DND-41 (cell line): ENCODE measurements at regions not wholly inside any gene's neighbourhood (a gene's known extent, or its start where the extent isn't known, plus 50 kb on each side); places are given as distances from the start of the nearest gene placed in this dataset.

Experiments
- ATAC-seq: fragments of 200-7000 bp; cut with Tn5 transposase; 3 replicates; pipeline ENCODE4 v1.9.1; 2021; ENCODE audit warnings: low read depth; ENCODE audit not compliant: insufficient read depth
- DNase-seq: peaks from one replicate; pipeline ENCODE4 v3.0.0-alpha.2; 2020
- H2AFZ ChIP-seq: 2 replicates; pipeline ENCODE4 v1.6.0; 2012; ENCODE audit warnings: low read depth, low read length
- H3K27ac ChIP-seq: 2 replicates; pipeline ENCODE4 v1.5.1; 2012; ENCODE audit warnings: low read length, inconsistent platforms
- H3K27me3 ChIP-seq: fragments of 200-600 bp; sonication (generic); 2 replicates; pipeline ENCODE4 v1.6.0; 2012; ENCODE audit warnings: low read length, mild to moderate bottlenecking, inconsistent platforms; ENCODE audit not compliant: insufficient read depth, poor library complexity
- H3K36me3 ChIP-seq: 2 replicates; pipeline ENCODE4 v1.5.1; 2012; ENCODE audit warnings: low read length, inconsistent platforms; ENCODE audit not compliant: insufficient read depth
- H3K4me1 ChIP-seq: 2 replicates; pipeline ENCODE4 v1.5.1; 2012; ENCODE audit warnings: mild to moderate bottlenecking, low read length; ENCODE audit not compliant: insufficient read depth
- H3K4me2 ChIP-seq: 2 replicates; pipeline ENCODE4 v1.6.0; 2012; ENCODE audit warnings: mild to moderate bottlenecking, moderate library complexity, low read length, inconsistent platforms; ENCODE audit not compliant: insufficient read depth
- H3K4me3 ChIP-seq, 2 experiments: fragments of 200-600 bp in 1 of 2; shearing (Covaris generic) in 1 of 2; 2 replicates each; pipeline ENCODE4 v1.5.1; 2012 to 2016; ENCODE audit warnings: inconsistent platforms in 2 of 2, low read length in 2 of 2, mild to moderate bottlenecking in 2 of 2, low read depth in 1 of 2, moderate library complexity in 1 of 2
- H3K79me2 ChIP-seq: 2 replicates; pipeline ENCODE4 v1.6.0; 2012; ENCODE audit warnings: low read length, inconsistent platforms; ENCODE audit not compliant: insufficient read depth
- H3K9ac ChIP-seq: 2 replicates; pipeline ENCODE4 v1.6.0; 2012; ENCODE audit warnings: low read depth, mild to moderate bottlenecking, inconsistent platforms, low read length, moderate library complexity
- H3K9me3 ChIP-seq: 2 replicates; pipeline ENCODE4 v1.5.1; 2012; ENCODE audit warnings: low read length, moderate library complexity, mild to moderate bottlenecking, inconsistent platforms; ENCODE audit not compliant: insufficient read depth, severe bottlenecking
- H4K20me1 ChIP-seq: 2 replicates; pipeline ENCODE4 v1.6.0; 2012; ENCODE audit warnings: low read length; ENCODE audit not compliant: insufficient read depth
- EZH2 ChIP-seq: IDR thresholded peaks from 3 replicates; pipeline ENCODE4 v1.6.1; 2012; ENCODE audit warnings: borderline replicate concordance, low read depth, mild to moderate bottlenecking, moderate library complexity, low read length, inconsistent platforms; ENCODE audit not compliant: severe bottlenecking
- TF ChIP-seq, protein P1 (sequence below): IDR thresholded peaks from 2 replicates; pipeline ENCODE4 v1.5.1; 2012; ENCODE audit warnings: borderline replicate concordance, low read length, moderate library complexity, mild to moderate bottlenecking; ENCODE audit not compliant: poor library complexity, severe bottlenecking; ENCODE audit errors: extremely low read depth

- no peaks in the 10 kb centered on the region for H3K4me1 ChIP-seq
- no peak overlapping the region for H3K27ac ChIP-seq
- no peak for ATAC-seq
- no peaks in the 10 kb centered on the region for H3K36me3 ChIP-seq
- H4K20me1 ChIP-seq: no peaks in the 10 kb centered on the region
- peaks cover 9% of the 10 kb centered on the region for H3K27me3 ChIP-seq
- H2AFZ ChIP-seq: no peak overlapping the region
- no peak overlapping the region for H3K9ac ChIP-seq
- no peak overlapping the region for H3K4me3 ChIP-seq
- DNase-seq: no peak
- no peaks in the 10 kb centered on the region for H3K79me2 ChIP-seq
- TF ChIP-seq, protein P1, sequence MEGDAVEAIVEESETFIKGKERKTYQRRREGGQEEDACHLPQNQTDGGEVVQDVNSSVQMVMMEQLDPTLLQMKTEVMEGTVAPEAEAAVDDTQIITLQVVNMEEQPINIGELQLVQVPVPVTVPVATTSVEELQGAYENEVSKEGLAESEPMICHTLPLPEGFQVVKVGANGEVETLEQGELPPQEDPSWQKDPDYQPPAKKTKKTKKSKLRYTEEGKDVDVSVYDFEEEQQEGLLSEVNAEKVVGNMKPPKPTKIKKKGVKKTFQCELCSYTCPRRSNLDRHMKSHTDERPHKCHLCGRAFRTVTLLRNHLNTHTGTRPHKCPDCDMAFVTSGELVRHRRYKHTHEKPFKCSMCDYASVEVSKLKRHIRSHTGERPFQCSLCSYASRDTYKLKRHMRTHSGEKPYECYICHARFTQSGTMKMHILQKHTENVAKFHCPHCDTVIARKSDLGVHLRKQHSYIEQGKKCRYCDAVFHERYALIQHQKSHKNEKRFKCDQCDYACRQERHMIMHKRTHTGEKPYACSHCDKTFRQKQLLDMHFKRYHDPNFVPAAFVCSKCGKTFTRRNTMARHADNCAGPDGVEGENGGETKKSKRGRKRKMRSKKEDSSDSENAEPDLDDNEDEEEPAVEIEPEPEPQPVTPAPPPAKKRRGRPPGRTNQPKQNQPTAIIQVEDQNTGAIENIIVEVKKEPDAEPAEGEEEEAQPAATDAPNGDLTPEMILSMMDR: no peak
- TF ChIP-seq EZH2: no peak
- H3K4me2 ChIP-seq: no peak overlapping the region
- no peaks in the 10 kb centered on the region for H3K9me3 ChIP-seq
Measured at GRCh38 chr6:99768166-99768565, 161.5 kb downstream of the PRDM13 start.

GRCh38 chr6:99779631-99780555, 173.3 kb downstream of the PRDM13 start:
- no peaks in the 10 kb centered on the region for H3K79me2 ChIP-seq
- no peak overlapping the region for H2AFZ ChIP-seq
- no peak for DNase-seq
- no peaks in the 10 kb centered on the region for H3K4me1 ChIP-seq
- peaks cover 6% of the 10 kb centered on the region for H3K27me3 ChIP-seq
- H3K9ac ChIP-seq: no peak overlapping the region
- no peak overlapping the region for H3K4me3 ChIP-seq
- H3K4me2 ChIP-seq: no peak overlapping the region
- H4K20me1 ChIP-seq: no peaks in the 10 kb centered on the region
- H3K36me3 ChIP-seq: no peaks in the 10 kb centered on the region
- no peak for ATAC-seq
- H3K9me3 ChIP-seq: no peaks in the 10 kb centered on the region
- TF ChIP-seq, protein P1: no peak
- TF ChIP-seq EZH2: no peak
- no peak overlapping the region for H3K27ac ChIP-seq

DNA sequence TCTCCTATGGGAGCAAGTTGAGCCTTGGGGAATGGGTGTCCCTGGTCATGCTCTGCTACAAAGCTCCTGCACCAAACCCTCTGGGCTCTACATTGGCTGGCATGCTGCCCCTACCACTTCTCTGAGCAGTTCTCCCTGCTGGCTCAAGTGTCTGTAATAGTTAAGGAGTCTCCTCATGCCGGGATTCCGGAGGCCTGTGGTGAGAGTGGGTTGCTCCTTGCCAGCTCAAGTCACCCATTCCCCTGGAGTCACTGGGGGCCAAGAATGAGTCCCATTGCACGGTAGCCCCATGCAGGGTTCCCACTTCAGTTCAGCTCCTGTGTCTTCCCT, 173.9 kb downstream of the PRDM13 start:
- H3K36me3 ChIP-seq: no peaks in the 10 kb centered on the region
- H4K20me1 ChIP-seq: no peaks in the 10 kb centered on the region
- no peak overlapping the region for H2AFZ ChIP-seq
- no peak for TF ChIP-seq EZH2
- TF ChIP-seq, protein P1: no peak
- no peaks in the 10 kb centered on the region for H3K79me2 ChIP-seq
- no peak overlapping the region for H3K27ac ChIP-seq
- H3K9me3 ChIP-seq: no peaks in the 10 kb centered on the region
- peaks cover 7% of the 10 kb centered on the region for H3K27me3 ChIP-seq
- H3K4me2 ChIP-seq: no peak overlapping the region
- ATAC-seq (no peak), DNase-seq (no peak)
- no peak overlapping the region for H3K9ac ChIP-seq
- H3K4me1 ChIP-seq: no peaks in the 10 kb centered on the region
- no peak overlapping the region for H3K4me3 ChIP-seq
